NCI-H2107 treated with DMSO at 0.1 percent for 48 hours (cell line): ENCODE measurements at regions not wholly inside any gene's neighbourhood (a gene's known extent, or its start where the extent isn't known, plus 50 kb on each side); places are given as distances from the start of the nearest gene placed in this dataset.

Experiments used
- DNase-seq: peaks from one replicate; lab custom pipeline; 2025; ENCODE audit not compliant: unreplicated experiment; lab: John Stamatoyannopoulos, UW

DNA sequence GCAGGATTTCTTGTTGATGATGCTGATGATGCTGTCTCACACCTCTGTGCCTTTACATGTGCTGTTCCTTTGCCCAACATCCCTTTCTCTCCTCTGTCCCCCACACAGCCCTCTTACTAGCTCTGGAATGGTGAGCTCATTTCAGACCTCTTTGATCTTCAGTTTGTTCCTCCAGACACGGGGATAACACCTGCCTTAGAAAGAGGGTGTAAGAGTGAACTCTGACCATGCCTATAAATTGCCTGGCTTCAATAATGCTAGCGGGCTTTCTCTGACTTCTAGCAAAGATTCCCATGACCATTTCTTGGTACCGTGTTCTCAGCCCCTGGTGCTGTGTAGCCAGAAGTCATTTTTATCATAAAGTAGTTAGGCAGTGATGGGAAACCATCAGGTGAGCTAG is 55.9 kb upstream of the DRD2 start:
- no peak for DNase-seq

- DNase-seq, result no peak
These were observed 54.4 kb upstream of the DRD2 start for GRCh38 chr11:113529606-113530005.

GRCh38 chr11:113528982-113529381 is 53.8 kb upstream of the DRD2 start:
- DNase-seq, result no peak

GRCh38 chr11:113526521-113526920 is 51.3 kb upstream of the DRD2 start:
- no peak for DNase-seq
